ENCODE measurements at regions not wholly inside any gene's neighbourhood (a gene's known extent, or its start where the extent isn't known, plus 50 kb on each side); places are given as distances from the start of the nearest gene placed in this dataset.

DNA sequence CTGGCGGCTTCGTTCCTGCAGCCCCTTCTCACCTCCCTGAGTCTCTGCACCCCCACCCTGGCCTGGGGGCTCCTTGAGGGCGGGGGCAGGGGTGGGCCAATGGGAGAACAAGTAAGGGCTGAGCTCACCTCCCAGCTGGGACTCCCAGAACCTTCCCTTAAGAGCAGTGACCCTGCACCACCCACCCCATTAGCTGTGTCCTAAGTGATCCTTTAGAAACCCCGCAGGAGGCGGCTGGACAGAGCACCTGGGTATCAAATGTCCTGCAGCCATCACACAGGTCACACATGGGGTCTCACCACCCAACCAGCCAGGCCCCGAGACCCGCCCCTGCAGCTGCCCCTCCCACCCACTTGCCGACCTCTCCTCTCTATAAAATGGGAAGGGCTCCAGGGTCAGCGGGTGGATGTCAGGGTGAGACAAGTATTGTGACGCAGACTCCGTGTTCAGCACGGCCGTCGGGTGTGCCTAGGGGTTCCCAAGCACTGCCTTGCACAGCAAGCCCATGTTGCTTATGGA is 151.2 kb upstream of the C14orf180 start:
- no peaks in the 10 kb centered on the region for H3K27me3 Mint-ChIP-seq (ENCODE audit: insufficient read depth)
- no peak overlapping the region for H3K27ac Mint-ChIP-seq
- no peaks in the 10 kb centered on the region for H3K9me3 Mint-ChIP-seq
- DNase-seq (ENCODE audit: low spot score) = no peak
- H3K4me1 Mint-ChIP-seq (ENCODE audit: low read depth) = no peaks in the 10 kb centered on the region
- no peaks in the 10 kb centered on the region for H3K36me3 Mint-ChIP-seq (ENCODE audit: low read depth)
- H3K4me3 Mint-ChIP-seq = no peak overlapping the region
- intact Hi-C loops (cut with micrococcal nuclease) = no loop called here

DNA sequence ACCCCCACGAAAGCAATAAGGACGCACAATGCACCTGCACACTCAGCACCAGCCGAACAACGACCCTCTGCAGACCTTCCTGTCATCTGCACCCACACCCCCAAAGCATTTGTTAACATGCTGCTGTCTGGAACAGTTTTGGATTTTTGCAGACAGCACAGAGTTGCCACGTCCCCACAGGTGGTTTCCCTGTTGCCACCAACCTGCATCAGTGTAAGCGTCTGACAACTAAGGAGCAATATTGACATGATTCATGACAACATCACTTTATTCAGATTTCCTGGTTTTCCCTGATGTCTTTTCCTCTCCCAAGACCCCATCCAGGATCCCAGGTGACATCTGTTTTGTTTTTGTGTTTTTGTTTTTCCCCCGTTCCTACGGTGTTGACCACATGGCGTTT is 150.7 kb upstream of the C14orf180 start:
- Mint-ChIP-seq H3K36me3 (ENCODE audit: low read depth) (no peaks in the 10 kb centered on the region), H3K27me3 (ENCODE audit: insufficient read depth) (no peaks in the 10 kb centered on the region), H3K4me3 (no peak overlapping the region), H3K4me1 (ENCODE audit: low read depth) (no peaks in the 10 kb centered on the region), H3K27ac (no peak overlapping the region), H3K9me3 (no peaks in the 10 kb centered on the region)
- DNase-seq (ENCODE audit: low spot score) = no peak
- intact Hi-C loops (cut with micrococcal nuclease) = no loop called here

DNA sequence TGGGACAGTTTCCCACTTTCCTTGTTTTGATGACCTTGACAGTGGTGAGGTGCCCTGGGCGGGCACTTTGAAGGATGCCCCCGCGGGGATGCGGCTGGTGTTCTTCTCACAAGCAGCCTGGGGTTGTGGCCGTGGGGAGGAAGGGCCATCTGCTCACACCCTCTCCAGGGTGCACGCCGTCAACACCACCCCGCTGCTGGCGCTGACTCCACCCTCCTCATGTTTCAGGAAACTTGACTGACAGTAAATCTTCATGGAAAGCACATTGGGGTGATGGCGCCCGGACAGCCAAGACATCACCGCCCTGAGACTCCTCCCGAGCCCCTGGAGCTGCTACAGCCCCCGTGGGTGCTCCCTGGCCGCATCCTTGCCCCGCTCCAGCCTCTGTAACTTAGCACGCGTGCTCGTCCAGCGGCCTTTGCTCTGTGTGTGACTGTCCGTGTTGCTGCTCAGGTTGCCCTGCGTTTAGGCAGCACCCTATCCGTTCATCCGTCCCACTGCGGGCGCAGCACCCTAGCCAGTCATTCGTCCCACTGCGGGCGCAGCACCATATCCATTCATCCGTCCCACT is 150.2 kb upstream of the C14orf180 start:
- DNase-seq (ENCODE audit: low spot score) = no peak

DNA sequence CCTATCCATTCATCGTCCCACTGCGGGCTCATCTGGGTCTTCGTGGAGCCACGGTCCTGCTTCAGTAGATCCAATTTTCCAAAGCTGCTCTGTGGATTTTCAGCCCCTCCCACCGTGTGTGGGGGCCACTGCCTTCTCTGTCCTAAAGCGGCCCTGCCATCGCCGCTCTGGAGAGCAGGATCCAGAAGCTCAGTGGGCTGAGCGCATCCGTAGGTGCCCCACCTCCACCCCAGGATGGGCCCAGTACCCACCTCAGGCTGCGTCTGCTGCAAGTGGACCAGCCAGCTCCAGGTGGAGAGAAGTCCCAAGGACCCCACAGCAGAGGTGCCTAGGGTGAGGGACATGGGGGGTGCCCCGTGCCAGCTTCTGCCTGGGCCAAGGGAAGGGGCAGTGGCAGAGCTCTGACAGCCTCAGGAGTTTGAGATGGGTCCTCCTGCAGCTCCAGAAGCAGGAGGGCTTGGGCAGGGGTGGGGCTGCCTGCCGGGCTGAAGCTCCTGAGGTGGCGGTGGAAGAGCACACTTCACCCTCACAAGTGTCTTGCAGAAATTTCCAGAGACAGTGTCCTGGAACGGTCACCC is 148.1 kb upstream of the C14orf180 start:
- Mint-ChIP-seq H3K4me3 (no peak overlapping the region), H3K9me3 (no peaks in the 10 kb centered on the region), H3K27ac (no peak overlapping the region), H3K27me3 (ENCODE audit: insufficient read depth) (no peaks in the 10 kb centered on the region), H3K36me3 (ENCODE audit: low read depth) (no peaks in the 10 kb centered on the region), H3K4me1 (ENCODE audit: low read depth) (no peaks in the 10 kb centered on the region)
- intact Hi-C loops (cut with micrococcal nuclease) = no loop called here
- DNase-seq (ENCODE audit: low spot score) = no peak

More for the DNA sequence above, 150.2 kb upstream of the C14orf180 start:
- no peaks in the 10 kb centered on the region for H3K9me3 Mint-ChIP-seq
- H3K27ac Mint-ChIP-seq = no peak overlapping the region
- no peak overlapping the region for H3K4me3 Mint-ChIP-seq
- H3K4me1 Mint-ChIP-seq (ENCODE audit: low read depth) = no peaks in the 10 kb centered on the region
- intact Hi-C loops (cut with micrococcal nuclease) = no loop called here
- H3K36me3 Mint-ChIP-seq (ENCODE audit: low read depth) = no peaks in the 10 kb centered on the region
- no peaks in the 10 kb centered on the region for H3K27me3 Mint-ChIP-seq (ENCODE audit: insufficient read depth)

DNA sequence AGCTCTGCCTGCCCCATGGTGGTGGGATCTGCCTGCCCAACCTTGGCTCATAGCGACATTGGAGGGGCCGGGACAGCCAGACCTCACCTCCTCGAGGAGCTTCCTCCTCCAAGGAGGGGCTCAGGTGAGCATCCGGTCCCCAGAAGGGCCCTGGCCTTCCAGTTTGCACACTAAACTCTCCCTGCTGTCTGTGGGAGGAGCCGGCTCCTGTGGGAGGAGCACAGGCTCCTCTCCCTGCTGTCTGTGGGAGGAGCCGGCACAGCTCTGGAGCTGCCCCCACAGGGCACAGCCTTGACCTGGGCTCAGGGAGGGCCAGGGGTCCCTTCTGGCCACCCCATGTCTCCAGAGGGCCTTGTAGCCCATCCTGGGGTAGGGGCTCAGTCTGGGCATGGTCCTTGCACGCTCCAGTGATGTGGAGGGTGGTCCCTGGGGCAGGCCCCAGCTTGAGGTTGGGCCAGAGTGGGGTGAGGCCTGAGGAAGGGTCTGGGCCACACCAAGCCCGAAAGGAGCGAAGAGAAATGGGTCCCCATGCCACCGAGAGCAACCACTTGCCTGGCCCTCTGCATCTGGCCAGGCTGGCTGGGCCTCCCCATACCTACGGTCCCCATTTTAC is 147.5 kb upstream of the C14orf180 start:
- Mint-ChIP-seq H3K36me3 (ENCODE audit: low read depth) (no peaks in the 10 kb centered on the region), H3K27me3 (ENCODE audit: insufficient read depth) (no peaks in the 10 kb centered on the region), H3K4me3 (no peak overlapping the region), H3K9me3 (no peaks in the 10 kb centered on the region), H3K27ac (no peak overlapping the region), H3K4me1 (ENCODE audit: low read depth) (no peaks in the 10 kb centered on the region)
- intact Hi-C loops (cut with micrococcal nuclease) = no loop called here
- no peak for DNase-seq (ENCODE audit: low spot score)

DNA sequence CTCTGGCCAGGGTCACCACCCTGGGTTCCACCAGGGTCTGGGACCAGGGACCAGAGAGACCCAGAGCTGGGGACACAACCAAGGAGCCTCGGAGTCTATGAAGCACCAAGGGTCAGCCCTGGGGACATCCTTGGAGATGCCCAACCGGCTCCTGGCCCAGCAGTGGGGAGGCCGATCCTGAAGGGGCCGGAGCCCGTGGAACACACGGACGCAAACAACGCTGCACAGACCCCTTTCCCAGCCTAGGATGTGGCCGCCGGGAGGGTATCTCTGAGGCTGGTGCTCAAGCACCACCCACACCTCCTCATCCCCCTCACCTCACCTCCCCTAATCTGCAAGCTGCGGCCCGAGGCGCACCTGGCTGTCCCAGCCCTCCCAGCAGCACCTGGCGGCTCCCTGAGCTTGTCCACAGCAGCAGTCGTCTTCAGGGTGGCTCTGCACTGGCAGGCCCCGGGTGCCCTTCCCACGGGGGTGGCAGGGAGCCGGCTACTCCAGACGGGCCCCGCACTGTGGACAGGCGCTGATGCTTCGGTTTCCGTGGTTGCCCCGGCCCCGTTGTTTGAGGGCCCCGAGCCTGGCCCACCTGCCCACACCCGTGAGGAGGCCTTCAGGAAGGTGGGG is 146.8 kb upstream of the C14orf180 start:
- Mint-ChIP-seq H3K27me3 (ENCODE audit: insufficient read depth) (no peaks in the 10 kb centered on the region), H3K9me3 (no peaks in the 10 kb centered on the region), H3K36me3 (ENCODE audit: low read depth) (no peaks in the 10 kb centered on the region), H3K4me3 (no peak overlapping the region), H3K4me1 (ENCODE audit: low read depth) (no peaks in the 10 kb centered on the region), H3K27ac (no peak overlapping the region)
- intact Hi-C loops (cut with micrococcal nuclease) = no loop called here
- DNase-seq (ENCODE audit: low spot score) = no peak

DNA sequence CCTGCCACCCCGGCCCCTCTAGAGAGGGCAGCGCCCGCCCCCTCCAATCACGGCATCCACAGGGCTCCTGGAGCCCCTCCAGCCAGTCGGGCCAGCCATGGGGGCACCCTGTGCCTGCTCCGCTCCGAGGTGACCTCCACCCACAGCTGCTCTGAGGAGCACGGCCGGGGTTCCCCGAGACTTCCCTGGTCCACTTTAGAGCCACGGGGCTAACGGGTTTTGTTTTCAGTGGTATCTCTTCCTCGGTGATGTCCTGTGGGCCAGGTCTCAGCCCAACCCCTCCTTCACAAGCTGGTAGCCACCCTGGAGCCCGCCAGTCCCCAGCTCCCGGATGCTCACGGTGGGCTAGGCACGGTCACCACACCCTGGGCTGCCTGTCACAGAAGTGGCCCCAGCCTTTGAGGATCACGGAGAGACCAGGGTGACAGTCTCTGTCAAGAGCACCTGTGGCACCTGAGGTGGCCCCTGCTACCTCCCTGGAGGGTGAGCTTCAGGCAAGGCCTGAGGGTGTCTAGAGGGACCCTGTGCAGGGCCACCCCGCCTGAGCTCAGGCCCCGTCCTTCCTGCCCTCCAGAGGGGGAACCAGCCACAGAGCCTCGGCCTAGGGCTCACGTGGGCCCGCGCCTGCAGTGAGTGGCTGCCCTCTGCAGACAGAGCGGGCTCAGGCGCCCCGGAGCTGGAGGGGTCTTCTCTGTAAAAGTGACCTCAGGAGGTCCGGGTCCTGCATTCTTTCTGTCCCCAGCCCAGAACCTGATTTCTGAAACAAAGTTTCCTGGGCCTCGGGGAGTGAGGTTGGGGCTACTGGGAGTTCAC is 146.0 kb upstream of the C14orf180 start:
- no peaks in the 10 kb centered on the region for H3K9me3 Mint-ChIP-seq
- H3K4me1 Mint-ChIP-seq (ENCODE audit: low read depth) = no peaks in the 10 kb centered on the region
- no peaks in the 10 kb centered on the region for H3K27me3 Mint-ChIP-seq (ENCODE audit: insufficient read depth)
- no peaks in the 10 kb centered on the region for H3K36me3 Mint-ChIP-seq (ENCODE audit: low read depth)
- no peak for DNase-seq (ENCODE audit: low spot score)
- no peak overlapping the region for H3K27ac Mint-ChIP-seq
- intact Hi-C loops (cut with micrococcal nuclease) = no loop called here
- no peak overlapping the region for H3K4me3 Mint-ChIP-seq

DNA sequence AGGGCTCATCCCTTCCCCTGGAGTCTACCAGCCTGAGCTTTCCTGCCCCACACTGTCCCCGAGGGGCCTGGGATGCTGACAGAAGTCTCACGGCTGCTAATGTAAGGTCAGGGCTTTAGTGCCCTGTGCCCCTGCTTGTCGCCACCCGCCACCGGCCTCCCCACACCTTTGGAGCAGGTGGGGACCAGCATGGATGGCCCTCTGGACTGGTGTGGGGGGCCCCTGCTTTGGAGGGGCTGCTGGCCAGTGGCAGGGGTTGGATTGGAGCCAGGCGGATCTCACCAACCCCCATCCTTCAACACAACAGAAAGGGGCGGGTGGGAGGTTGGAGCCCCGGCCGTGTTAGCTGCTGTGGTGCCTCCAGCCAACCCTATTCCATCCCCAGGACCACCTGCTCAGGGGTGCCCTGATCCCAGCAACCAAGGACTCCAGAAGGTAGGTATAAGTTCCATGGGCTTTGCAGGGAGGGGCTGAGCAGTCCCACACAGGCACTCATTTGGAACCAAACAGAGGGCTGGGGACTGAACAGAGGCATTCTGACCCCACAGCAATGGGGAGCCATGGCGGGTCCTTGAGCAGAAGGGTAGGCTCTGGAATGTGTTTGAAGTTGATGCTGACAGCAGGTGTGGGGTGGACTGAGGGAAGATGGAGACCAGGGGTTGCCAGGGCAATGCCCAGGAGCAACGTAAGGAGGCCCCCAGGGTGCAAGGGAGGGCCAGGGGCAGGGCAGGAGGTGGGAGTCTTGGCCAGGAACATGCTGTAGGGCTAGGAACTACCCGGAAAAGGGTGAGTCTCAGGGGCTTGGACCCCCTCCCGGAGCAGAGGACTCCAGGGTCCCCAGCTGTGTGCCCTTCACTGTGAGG is 145.1 kb upstream of the C14orf180 start:
- H3K27ac Mint-ChIP-seq = no peak overlapping the region
- no peaks in the 10 kb centered on the region for H3K9me3 Mint-ChIP-seq
- intact Hi-C loops (cut with micrococcal nuclease) = no loop called here
- DNase-seq (ENCODE audit: low spot score) = no peak
- H3K4me3 Mint-ChIP-seq = no peak overlapping the region
- H3K36me3 Mint-ChIP-seq (ENCODE audit: low read depth) = no peaks in the 10 kb centered on the region
- no peaks in the 10 kb centered on the region for H3K27me3 Mint-ChIP-seq (ENCODE audit: insufficient read depth)
- H3K4me1 Mint-ChIP-seq (ENCODE audit: low read depth) = no peaks in the 10 kb centered on the region

DNA sequence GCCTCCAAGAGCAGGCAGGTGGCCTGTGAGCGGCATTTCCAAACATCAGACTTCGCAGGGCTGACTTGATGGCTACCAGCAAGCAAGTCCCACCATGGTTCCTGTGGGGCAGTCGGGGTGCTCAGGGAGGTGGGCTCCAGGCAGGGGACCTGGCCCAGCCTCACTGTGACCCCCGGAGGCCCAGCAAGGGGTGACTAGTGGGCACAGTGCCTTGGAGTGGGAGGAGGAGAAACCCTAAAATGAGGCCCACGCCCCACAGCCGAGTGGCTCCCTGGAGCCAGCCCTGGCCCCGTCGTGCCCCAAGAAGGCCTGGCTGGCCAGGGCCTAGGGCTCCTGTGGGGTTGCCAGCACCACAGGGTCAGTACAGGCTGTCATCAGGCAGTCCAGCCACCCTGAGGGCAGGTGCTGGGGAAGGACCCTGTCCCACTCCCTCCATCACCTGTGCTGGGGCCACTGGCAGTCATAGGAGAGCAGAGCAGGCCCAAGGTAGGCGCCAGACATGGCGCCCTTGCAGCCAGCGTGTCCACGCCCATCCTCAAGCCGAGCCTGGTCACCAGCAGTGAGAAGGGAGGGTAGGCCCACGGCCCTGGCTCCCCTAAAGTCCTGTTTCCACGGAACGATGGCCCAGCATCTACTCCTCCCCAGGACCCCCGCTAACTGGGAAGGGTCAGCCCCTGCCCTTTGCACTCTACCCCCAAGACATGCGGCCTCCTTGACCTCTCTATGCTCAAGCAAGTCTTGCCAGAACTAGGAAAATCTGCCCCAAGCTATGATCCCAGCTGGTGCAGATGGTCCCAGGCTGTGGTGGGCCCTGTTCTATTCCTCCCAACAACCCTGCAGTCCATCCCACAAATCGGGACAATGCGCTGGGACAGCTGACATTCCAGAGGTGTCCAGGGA is 144.2 kb upstream of the C14orf180 start:
- Mint-ChIP-seq H3K4me3 (no peak overlapping the region), H3K27me3 (ENCODE audit: insufficient read depth) (no peaks in the 10 kb centered on the region), H3K36me3 (ENCODE audit: low read depth) (no peaks in the 10 kb centered on the region), H3K4me1 (ENCODE audit: low read depth) (no peaks in the 10 kb centered on the region), H3K27ac (no peak overlapping the region), H3K9me3 (no peaks in the 10 kb centered on the region)
- intact Hi-C loops (cut with micrococcal nuclease) = no loop called here
- DNase-seq (ENCODE audit: low spot score) = no peak

DNA sequence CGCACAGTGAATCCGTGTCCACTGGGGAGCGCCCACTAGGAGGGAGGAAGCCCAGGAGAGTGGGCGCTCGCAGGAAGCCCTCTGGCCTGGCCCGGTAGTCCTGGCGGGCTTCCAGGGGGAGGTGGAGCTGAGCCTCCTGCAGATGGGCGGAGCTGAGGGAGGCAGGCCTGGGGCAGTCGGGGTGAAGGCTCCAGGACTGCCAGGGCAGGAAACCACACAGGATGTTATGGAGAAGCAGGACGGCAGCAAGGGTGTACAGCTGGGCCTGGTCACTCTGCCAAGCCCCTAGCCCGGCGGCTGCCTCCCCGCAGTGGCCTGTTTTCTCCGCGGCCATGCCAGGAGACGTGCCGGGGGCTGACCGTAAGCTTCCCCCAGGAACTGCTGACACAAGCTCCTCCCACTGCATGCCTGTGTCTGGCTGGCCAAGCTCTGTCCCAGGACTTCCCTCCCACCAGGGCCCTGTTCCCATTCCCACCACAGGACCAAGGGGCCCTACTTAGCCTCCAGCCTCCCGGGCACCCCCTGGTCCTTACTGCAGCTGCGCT is 143.4 kb upstream of the C14orf180 start:
- Mint-ChIP-seq H3K27ac (no peak overlapping the region), H3K9me3 (no peaks in the 10 kb centered on the region), H3K4me1 (ENCODE audit: low read depth) (no peaks in the 10 kb centered on the region), H3K36me3 (ENCODE audit: low read depth) (no peaks in the 10 kb centered on the region), H3K27me3 (ENCODE audit: insufficient read depth) (no peaks in the 10 kb centered on the region), H3K4me3 (no peak overlapping the region)
- no peak for DNase-seq (ENCODE audit: low spot score)
- intact Hi-C loops (cut with micrococcal nuclease) = no loop called here
